HL-60/S4 treated with retinoic acid at 250 ng/mL for 4 days and 3 days (cell line): ENCODE measurements at regions not wholly inside any gene's neighbourhood (a gene's known extent, or its start where the extent isn't known, plus 50 kb on each side); places are given as distances from the start of the nearest gene placed in this dataset.

ENCODE experiments used
- in situ Hi-C: fragments of 300-500 bp; cut with MboI; formaldehyde crosslinking; loops from 2 replicates; pipeline ENCODE4 v1.7.0; 2022; ENCODE audit warnings: low sequenced_read_pairs

DNA sequence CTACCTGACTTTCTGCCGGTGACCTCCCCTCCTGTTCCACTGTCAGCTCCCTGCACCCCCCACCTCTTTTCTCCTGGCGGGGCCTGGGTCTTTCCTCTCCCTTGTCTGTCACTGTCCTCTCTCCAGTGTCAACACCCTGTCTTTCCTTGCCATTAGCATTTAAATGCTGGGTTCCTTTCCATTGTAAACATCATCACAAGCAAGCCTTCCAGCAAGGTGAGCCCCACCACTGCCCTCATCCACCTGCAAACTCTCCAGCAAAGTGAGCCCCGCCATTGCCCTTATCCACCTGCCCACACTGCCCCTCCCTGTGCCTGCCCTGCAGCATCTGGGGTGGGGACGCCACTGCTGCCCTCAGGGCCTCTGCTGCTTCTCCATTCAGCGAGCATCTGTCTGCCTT lies 195.0 kb downstream of the ENGASE start:
- in situ Hi-C loops, result no loop called here

DNA sequence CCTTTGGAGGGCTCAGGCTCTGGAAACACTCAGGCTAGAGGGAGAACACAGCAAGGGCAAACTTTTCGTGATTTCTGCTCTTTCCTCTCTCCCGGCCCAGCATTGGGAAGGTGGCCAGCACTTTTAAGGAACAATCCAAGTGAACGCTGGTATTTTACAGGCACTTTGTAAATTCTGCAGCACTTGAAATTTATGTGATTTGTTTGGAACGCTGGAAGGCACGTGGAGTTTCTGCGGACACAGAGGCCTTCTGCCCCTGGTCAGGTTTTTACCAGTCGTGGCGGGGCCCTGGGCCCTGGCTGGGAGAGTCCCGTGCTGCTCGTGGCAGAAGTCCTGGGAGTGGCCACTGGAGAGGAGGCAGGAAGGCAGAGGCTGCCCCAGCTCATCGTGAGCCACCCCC lies 188.6 kb downstream of the ENGASE start:
- in situ Hi-C loops, result no loop called here

DNA sequence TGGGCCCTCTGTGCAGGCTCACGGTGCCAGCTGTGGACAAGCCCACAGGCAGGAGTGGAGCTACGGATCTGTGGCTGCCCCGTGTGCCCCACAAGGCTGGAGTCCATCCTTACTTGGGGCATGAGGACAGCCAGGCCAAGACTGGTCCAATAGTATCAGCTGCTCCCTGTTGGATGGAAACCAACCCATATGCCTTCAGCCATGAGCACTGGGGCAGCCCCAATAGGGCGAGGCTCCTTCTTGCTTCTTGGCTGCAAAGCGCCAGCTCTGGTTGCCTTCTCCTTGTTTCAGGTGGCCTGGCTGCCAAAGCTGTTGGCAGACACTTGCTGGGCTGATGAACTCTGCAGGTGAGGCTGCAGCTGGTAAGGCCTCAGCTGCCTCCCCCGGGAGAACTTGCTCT lies 188.0 kb downstream of the ENGASE start:
- in situ Hi-C loops, result no loop called here

DNA sequence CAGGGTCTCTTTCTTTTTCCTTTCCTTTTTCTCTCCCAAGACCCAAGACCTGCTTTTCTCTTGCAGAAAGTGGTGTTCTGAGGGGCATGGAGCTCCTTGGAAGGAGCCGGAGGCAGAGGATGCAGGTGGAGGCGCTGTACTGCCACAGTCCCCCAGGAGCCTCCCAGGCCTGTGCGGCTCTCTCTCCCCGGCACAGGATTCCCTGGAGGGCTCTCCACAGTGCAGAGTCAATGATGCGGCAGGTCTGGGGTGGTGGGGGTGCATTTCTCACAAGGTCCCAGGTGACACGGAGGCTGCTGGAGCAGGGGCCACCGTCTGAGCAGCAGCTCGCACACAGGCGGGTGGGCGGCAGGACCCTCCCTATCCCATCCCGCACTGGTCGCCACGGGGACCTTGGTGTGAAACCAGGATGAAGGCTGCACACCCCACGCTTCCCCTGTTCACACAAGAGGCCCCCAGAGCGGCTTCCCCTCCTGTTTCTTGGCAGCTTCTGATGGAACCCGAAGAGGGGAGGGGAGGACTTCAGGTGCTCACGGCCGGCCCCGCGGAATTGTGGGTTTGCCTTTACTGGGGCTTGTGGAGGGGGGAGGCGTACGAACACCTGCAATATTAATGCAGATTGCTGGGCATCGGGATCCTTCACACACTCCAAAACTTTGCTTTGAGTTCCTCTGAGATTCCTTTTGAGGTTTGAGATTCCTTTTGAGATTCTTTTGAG lies 186.9 kb downstream of the ENGASE start:
- in situ Hi-C loops, result no loop called here

DNA sequence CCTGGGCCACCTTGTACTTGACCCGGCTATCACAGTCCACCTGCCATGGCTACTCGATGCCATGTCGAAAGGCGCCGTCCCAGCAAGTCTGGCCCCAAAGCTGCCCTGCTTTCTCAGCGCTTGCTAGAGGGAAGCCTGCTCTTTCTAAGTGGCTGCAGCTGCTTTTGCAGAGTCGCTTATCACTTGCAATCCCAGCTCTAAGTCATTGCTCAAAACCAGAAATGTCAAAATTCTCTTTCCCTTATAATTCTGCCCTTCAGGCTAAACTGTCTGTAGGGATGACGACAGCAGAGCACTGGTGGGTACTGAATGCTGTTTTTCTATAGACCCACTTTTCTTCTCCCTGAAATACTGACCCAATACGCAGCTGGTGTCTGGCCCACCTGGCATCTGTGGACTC lies 184.2 kb downstream of the ENGASE start:
- in situ Hi-C loops, result no loop called here

DNA sequence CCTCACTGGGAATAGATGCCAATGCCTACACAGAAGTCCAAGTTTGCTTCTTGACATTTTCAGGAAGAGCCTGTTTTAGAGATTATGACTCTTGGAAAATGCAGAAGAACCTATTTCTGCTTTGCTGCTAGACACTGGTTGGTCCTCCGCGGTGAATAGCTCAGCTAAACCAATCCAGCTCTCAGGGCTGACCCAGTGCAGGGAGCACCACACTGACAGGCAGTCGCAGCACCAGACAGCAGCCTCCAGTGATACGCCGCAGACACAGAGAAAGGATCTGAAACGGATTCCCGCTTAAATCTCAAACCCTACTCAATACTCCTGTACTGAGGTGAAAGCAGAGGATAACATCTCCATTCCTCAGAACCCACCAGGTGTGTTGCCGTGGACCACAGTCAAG lies 183.4 kb downstream of the ENGASE start:
- in situ Hi-C loops, result no loop called here

DNA sequence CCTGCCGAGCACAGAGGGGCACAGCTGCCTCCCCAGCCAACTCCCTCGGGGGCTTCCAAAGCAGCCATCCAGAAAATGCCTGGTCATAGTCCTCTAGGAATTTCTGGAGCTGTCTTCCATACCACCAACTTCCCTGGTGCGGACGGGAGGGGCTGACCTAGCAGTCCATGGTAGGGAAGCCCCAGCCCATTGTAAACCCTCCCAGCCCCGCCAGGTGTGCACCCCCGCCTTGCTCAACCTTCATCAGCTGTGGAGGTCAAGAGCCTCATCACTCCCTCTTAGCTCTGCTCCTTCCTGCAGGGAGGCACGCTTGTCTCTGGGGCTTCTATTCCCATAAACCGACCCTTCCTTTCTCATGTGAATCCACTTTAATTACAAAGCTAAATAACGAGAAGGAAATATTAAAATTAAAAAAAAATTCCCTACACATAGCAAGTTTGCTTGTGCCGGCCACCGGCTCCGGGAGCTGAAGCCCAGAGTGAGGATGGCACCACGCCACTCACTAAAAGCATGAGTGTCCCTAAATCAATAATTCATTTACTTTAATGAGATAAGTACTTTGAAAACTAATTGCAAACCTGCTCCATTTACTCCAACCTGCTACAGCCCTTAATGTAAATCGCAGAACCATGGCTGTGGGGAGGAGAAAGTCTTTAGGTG lies 181.4 kb downstream of the ENGASE start:
- in situ Hi-C loops, result no loop called here

DNA sequence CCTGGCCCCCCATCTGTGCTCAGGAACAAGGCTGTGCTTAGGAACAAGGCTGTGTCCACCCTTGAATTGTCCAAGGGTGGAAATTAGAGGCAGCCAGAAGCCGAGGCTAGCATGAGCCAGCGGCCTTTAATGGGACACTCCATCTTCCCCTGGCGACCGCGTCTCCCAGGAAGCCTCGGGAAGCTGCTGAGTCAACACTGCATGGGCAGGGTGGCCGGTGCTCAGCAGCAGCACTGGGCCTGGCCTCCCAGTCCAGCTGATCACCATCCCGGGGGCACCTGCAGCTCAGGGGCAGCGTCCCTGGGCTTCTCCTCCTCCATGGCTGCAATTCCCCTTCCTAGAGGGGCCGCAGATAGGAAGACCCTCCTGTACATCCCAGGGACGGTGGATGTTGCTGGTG lies 180.8 kb downstream of the ENGASE start:
- in situ Hi-C loops, result no loop called here

DNA sequence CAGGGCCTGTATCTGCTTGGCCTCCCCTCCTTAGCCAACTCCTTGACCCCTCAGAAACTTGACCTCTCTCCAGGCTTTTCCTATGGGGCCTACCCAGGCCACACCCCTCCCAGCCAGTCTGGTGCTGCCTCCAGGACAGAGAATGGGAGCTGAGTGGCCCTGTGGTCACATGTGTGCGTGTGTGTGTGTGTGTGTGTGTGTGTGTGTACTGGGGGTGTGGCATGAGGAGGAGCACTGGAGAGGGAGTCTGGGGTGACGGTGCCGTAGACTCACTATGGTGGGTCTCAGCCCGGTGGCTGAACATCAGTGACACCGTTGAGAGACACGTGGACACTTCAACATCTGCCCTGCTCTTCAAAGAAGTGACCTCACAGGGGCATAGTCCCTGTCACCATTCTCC lies 180.4 kb downstream of the ENGASE start:
- in situ Hi-C loops, result no loop called here

DNA sequence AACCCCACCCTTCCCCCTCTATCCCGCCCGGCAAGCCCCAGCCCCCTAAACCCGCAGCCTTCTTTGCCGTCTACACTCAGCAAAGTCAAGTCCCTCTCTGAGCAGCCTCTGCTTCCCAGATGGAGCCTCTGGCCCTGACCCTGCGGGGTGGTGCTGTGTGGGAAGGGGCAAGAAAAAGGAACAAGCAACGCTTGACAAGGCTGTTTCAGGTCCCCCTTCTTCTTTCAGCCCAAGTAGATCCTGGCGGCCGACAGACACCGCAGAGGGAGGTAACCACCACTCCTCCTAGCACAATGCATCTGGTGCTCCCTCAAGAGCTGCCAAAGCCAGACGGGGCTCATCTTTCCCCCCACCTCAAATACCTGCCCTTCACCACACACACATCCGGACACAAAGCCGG lies 178.3 kb downstream of the ENGASE start:
- in situ Hi-C loops, result no loop called here

DNA sequence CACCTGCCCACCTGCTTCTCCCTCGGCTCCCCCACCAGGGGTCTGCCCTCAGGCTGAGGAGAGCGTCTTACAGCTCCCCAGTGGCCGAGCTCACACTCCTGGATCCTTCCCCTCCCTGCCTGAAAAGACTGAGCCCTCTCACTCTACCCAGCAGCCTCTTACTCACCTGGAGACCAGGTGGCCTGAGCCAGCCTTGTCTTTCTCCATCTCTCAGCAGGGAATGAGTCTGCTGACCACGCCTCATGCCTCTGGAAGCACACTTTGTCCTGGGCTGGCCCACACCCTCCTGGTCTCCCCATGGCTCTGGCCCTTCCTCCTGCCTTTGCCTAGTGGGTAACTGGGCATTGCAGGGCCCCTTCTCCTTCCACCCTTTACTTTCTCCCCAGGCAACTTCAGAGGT lies 177.2 kb downstream of the ENGASE start:
- in situ Hi-C loops, result no loop called here

DNA sequence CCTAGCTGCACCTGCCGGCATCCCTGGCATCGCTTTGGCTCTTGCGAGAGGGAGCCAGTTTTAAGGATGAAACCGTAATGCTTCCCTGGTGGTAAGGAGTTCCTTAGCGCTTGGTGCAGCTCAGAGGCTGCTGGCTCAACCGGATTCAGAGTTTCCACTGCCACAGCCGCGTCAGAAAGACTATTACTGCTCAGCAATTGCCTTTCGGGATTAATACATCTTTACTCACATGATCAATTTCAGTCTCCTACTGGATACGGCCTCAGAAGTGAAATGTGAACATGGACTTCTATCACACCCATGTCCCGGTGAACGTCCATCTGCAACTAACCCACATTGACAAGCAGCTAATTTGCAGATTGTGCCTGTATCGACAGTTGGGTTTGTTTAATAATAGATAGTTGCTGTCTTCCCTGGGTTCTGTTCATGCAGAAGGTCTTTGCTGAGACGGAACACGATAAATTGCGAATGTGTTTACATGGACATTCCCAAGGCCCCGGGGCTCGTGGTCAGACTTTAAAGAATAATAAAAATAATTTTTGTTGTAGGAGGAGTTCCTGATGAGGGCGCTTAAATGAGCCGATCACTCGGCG lies 175.4 kb downstream of the ENGASE start:
- in situ Hi-C loops, result no loop called here

DNA sequence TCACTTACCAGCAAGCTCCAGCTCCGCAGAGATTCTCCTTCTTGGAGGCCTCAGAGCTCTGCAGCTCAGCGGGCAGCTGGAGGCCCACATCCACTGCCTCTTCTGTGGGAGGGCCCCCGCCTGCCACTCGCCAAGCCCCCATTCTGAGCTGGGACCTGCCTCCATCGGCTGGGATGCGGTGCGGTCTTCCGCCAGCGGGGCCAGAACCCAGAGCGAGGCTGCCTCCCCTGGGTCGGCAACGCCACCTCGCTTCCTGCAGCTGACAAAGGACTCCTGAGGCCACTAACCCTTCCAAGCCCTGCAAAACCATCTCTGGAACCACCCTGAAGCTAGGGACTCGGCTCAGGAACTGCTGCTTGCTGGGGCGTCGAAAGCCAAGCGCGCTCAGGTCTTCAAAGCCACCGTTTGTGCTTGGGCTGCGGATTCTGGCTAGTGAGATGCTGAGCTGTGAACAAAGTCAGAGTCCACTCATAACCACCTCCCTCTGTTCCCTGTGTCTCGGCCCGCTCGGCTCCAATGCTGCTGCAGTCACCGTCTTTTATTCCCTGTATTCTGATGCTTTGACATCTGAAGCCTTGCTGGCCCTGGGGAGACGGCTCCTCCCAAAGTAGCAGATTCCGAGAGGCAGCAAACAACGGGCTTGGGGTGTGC lies 174.3 kb downstream of the ENGASE start:
- in situ Hi-C loops, result no loop called here

DNA sequence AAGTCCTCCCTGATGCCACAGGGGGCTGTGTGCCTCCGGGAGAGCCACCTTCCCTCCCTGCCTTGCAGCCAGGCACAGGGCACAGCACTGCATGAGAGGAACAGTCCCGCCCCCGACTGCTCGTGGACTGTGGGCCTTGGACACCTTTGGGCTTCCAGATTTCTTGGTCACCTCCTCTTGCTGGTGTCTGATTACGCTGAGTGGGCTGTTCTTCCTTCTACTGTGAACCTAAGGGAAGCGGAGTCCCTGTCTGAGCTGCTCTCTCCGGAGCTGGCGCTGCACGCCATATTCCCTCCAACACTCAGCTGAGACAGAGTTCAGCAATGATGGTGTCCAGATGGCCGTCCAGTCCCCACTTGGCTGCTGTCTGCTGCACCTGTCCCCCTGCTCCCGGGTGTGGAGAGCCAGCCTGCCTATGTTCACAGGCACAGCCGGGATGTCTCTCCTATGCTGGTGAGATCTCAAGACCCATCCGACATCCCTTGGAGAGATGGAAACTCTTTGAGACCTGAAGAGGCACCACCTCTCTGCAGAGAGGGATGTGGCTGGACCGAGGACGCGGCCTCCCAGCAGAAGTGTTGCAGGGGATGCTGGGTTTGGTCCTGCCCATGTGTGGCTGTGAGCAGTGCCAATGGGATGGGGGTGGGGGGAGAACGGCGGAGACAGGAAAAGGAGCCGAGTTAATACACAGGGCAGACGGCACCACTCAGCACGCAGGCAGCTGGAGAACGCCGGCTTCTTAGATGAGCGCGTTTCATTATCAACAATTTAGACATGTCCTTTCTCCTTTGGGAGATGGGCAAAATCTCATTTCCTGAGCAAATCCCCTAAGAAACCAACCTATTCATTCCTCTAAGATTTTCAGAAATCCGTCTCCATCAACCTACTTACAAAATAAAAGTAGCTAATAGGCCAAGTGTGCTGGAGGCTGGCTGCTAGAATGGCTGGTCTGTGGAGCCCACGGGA lies 171.9 kb downstream of the ENGASE start:
- in situ Hi-C loops, result no loop called here

DNA sequence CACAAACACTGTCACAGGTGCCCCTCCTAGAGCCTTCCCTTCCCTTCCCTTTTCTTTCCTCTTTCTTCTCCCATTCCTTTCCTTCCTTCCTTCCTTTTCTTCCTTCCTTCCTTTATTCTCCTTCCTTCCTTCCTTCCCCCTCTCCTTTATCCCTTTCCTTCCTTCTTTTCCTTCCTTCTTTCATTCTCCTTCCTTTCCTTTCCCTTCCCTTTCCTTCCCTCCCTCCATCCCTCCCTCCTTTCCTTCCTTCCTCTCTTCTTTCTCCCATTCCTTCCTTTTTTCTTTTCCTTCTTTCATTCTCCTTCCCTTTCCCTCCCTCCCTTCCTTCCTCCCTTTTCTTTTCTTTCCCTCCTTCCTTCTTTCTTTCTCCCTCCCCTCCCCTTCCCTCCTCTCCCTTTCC lies 170.0 kb downstream of the ENGASE start:
- in situ Hi-C loops, result no loop called here

DNA sequence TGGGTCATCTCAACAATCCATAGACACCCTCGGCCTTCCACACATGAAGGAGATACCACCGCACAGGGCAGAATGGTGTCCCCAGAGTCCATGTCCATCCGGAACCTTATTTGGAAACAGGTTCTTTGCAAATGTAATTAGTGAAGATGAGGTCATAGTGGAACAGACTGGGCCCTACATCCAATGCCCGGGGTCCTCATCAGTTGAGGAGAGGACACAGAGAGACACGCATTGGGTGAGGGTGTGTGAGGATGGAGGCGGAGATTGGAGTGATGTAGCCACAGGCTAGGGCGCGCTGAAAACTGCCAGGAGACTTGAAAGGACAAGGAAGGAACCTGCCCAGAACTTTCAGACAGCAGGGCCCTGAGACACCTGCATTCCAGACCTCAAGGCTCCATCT lies 169.4 kb downstream of the ENGASE start:
- in situ Hi-C loops, result no loop called here

DNA sequence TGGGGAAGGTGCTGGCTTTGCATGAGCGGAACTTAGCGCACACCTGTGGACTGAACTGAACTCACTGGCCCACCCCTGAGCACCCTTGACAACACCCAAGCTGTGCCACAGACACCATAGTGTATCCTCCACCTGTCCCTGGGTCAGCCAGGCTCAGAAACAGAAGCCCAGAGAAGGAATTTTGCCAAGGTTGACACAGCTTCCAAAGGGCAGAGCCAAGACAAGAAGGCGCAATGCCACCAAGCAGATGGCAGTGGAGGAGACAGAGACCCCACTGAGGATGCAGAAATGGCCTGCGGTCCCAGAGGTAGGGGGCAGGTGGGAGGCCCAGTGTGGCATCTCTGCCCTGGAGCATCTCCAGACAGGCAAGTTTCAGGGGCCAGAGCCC lies 169.0 kb downstream of the ENGASE start:
- in situ Hi-C loops, result no loop called here

DNA sequence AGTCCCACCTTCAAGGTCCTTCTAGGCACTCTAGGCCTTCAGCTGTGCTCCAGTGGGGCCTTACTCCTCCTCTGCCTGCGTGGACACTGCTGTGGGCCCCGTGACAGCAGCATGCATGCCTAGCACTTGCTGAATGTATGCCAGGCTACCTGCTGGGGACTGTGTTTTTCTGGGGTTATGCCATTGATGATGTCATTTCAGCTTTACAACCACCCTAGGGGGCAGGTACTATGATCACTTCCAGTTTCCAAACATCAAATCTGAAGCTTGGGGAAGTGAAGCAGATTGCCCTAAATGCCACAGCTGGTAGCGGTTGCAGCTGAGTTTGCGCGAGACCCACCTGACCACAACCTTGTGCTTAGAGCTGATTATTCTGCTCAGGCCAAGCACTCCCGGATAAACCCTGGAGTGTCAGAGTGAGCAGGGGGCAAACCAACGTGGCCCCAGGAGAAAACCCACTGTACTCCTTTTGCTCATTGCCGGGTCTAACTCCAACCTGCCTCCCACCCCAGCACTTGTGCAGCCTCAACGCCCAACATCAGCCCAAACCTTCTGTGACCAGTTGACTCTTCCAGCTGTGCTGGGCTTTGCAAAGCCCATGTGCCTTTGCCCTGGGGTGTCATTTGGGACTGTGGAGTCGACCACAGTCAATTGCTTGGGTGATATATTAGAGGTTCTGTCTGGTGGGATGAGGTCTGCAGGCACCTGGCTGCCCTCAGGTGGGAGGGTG lies 168.4 kb downstream of the ENGASE start:
- in situ Hi-C loops, result no loop called here

DNA sequence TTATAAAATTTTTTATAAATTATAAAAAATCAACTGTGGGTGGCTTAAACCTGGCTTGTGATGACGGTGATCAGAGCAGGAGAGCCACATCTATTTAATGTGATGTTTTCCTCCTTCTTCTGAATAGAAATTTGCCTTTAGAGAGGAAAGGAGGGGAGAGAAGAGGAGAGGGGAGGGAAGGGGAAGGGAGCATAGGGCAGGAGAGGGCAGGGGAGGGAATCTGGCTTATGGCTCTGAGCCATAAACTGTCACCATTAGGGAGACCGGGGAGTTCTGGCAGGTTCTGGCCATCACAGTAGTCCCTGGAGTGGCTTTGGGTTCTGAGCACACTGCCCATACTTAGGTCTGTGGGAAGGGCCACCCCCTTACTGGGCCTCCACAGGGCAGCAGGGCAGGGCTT lies 167.8 kb downstream of the ENGASE start:
- in situ Hi-C loops, result no loop called here

DNA sequence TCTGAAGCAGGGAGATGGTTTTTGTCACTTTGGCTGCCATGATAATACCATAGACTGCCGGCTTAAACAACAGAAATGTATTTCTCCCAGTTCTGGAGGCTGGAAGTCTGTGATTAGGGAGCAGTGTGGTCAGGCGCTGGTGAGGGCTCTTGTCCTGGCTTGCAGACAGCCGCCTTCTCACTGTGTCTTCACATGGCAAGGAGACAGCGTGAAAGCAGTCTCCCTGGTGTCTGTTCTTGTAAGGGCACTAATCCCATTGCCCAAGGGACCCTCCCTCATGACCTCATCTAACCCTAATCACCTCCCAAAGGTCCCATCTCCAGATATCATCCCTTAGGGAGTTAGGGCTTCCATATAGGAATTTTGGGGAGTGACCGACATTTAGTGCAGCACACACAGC lies 167.0 kb downstream of the ENGASE start:
- in situ Hi-C loops, result no loop called here
